ENCODE measurements at regions not wholly inside any gene's neighbourhood (a gene's known extent, or its start where the extent isn't known, plus 50 kb on each side); places are given as distances from the start of the nearest gene placed in this dataset.

DNA sequence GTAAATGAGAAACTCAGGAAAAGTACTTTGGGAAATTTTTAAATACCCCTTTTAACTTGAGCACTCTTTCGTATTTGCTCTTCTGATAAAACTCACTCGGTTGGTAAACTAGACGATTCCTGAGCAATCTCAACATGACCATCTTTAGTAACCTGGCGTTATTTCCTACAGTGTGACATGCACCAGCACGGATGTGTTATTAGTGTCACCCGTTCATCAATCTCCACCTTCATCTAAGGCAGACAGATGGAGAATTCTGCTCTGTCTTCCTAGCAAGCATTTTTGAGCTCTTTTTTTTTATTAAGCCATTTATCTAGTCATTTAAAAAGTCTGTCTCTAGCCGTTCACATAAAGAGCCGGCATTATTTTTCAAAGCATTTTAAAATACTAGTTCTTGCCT lies 155.2 kb downstream of the DISP1 start:
- Histone ChIP-seq H3K9me3 (ENCODE audit: insufficient read depth, low read depth, low read length) (no peaks in the 10 kb centered on the region), H3K9ac (ENCODE audit: low read depth, low read length, poor library complexity, severe bottlenecking) (no peak overlapping the region), H3K36me3 (ENCODE audit: insufficient read depth, low read length) (no peaks in the 10 kb centered on the region), H3F3A (ENCODE audit: low read depth) (no peaks in the 10 kb centered on the region), H3K27me3 (ENCODE audit: insufficient read depth, low read length, poor library complexity, severe bottlenecking) (no peaks in the 10 kb centered on the region), H2AFZ (ENCODE audit: low read length) (no peak overlapping the region), H3K4me3 (ENCODE audit: low read length, poor library complexity, severe bottlenecking) (no peak overlapping the region), H4K20me1 (ENCODE audit: insufficient read depth, low read length, poor library complexity, severe bottlenecking) (no peaks in the 10 kb centered on the region), H3K4me2 (ENCODE audit: low read depth, low read length, poor library complexity, severe bottlenecking) (no peak overlapping the region), H3K4me1 (ENCODE audit: insufficient read depth, low read length, poor library complexity, severe bottlenecking) (peaks cover 18% of the 10 kb centered on the region), H3K9me2 (replicated peaks; ENCODE audit: low read depth, low read length) (no peaks in the 10 kb centered on the region), H3K79me2 (ENCODE audit: insufficient read depth, low read length) (no peaks in the 10 kb centered on the region)
- no peak for TF ChIP-seq EZH2phosphoT487 (IDR thresholded peaks at IDR 0.05; ENCODE audit: borderline replicate concordance)
- TF ChIP-seq, protein P1, sequence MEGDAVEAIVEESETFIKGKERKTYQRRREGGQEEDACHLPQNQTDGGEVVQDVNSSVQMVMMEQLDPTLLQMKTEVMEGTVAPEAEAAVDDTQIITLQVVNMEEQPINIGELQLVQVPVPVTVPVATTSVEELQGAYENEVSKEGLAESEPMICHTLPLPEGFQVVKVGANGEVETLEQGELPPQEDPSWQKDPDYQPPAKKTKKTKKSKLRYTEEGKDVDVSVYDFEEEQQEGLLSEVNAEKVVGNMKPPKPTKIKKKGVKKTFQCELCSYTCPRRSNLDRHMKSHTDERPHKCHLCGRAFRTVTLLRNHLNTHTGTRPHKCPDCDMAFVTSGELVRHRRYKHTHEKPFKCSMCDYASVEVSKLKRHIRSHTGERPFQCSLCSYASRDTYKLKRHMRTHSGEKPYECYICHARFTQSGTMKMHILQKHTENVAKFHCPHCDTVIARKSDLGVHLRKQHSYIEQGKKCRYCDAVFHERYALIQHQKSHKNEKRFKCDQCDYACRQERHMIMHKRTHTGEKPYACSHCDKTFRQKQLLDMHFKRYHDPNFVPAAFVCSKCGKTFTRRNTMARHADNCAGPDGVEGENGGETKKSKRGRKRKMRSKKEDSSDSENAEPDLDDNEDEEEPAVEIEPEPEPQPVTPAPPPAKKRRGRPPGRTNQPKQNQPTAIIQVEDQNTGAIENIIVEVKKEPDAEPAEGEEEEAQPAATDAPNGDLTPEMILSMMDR (conservative IDR thresholded peaks at IDR 0.05; ENCODE audit: low read length), result no peak

DNA sequence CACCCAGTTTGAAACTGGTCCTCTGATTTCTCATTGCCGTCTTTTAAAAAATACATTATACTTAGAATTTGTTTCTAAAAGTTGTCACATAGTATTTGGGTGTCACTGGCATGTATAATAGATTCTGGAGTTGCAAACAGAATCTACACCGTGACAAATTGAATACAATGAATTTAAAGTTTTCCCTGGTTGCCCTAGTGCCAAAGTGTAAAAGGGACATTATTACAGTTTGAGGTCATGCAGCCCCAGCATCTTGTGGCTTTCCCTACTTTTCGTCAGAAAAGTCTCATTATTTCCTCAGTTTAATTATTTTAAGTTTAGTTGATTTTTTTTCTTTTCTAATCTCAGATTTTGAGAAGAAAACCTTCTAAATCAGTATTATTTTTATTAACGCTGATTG lies 155.9 kb downstream of the DISP1 start:
- Histone ChIP-seq H4K20me1 (ENCODE audit: insufficient read depth, low read length, poor library complexity, severe bottlenecking) (no peaks in the 10 kb centered on the region), H3K9me3 (ENCODE audit: insufficient read depth, low read depth, low read length) (no peaks in the 10 kb centered on the region), H3K4me1 (ENCODE audit: insufficient read depth, low read length, poor library complexity, severe bottlenecking) (peaks cover 14% of the 10 kb centered on the region), H3K36me3 (ENCODE audit: insufficient read depth, low read length) (no peaks in the 10 kb centered on the region), H3K4me3 (ENCODE audit: low read length, poor library complexity, severe bottlenecking) (no peak overlapping the region), H3K27me3 (ENCODE audit: insufficient read depth, low read length, poor library complexity, severe bottlenecking) (no peaks in the 10 kb centered on the region), H3F3A (ENCODE audit: low read depth) (no peaks in the 10 kb centered on the region), H3K9me2 (replicated peaks; ENCODE audit: low read depth, low read length) (no peaks in the 10 kb centered on the region), H3K9ac (ENCODE audit: low read depth, low read length, poor library complexity, severe bottlenecking) (no peak overlapping the region), H3K79me2 (ENCODE audit: insufficient read depth, low read length) (no peaks in the 10 kb centered on the region), H2AFZ (ENCODE audit: low read length) (no peak overlapping the region), H3K4me2 (ENCODE audit: low read depth, low read length, poor library complexity, severe bottlenecking) (no peak overlapping the region)
- TF ChIP-seq, protein P1 (conservative IDR thresholded peaks at IDR 0.05; ENCODE audit: low read length), result no peak
- no peak for TF ChIP-seq EZH2phosphoT487 (IDR thresholded peaks at IDR 0.05; ENCODE audit: borderline replicate concordance)

DNA sequence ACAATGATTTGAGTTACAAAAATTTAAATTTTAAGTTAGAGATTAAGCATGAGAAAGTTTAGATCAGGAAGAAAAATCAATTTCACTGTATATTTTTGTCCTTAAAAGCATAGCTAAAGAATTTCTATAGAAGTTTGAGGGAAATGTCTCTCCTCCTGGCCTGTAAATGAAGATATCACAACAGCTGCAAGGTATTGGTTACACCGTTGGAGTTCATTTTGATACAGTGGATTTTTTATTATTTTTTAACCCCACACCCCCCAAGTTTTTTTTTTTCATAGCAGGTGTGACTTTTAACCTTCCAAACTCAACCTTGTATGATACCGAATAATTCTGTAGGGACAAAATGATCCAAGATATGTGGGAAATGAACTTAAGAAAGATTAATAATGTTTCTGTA lies 156.3 kb downstream of the DISP1 start:
- H3K4me2 ChIP-seq (ENCODE audit: low read depth, low read length, poor library complexity, severe bottlenecking), result no peak overlapping the region
- no peak overlapping the region for H3K4me3 ChIP-seq (ENCODE audit: low read length, poor library complexity, severe bottlenecking)
- H3K79me2 ChIP-seq (ENCODE audit: insufficient read depth, low read length), result no peaks in the 10 kb centered on the region
- H3K27me3 ChIP-seq (ENCODE audit: insufficient read depth, low read length, poor library complexity, severe bottlenecking), result no peaks in the 10 kb centered on the region
- no peaks in the 10 kb centered on the region for H4K20me1 ChIP-seq (ENCODE audit: insufficient read depth, low read length, poor library complexity, severe bottlenecking)
- no peaks in the 10 kb centered on the region for H3F3A ChIP-seq (ENCODE audit: low read depth)
- H2AFZ ChIP-seq (ENCODE audit: low read length), result no peak overlapping the region
- no peaks in the 10 kb centered on the region for H3K9me3 ChIP-seq (ENCODE audit: insufficient read depth, low read depth, low read length)
- no peaks in the 10 kb centered on the region for H3K9me2 ChIP-seq (replicated peaks; ENCODE audit: low read depth, low read length)
- TF ChIP-seq, protein P1 (conservative IDR thresholded peaks at IDR 0.05; ENCODE audit: low read length), result no peak
- TF ChIP-seq EZH2phosphoT487 (IDR thresholded peaks at IDR 0.05; ENCODE audit: borderline replicate concordance), result no peak
- H3K9ac ChIP-seq (ENCODE audit: low read depth, low read length, poor library complexity, severe bottlenecking), result no peak overlapping the region
- H3K36me3 ChIP-seq (ENCODE audit: insufficient read depth, low read length), result no peaks in the 10 kb centered on the region
- H3K4me1 ChIP-seq (ENCODE audit: insufficient read depth, low read length, poor library complexity, severe bottlenecking), result peaks cover 14% of the 10 kb centered on the region

Measured in Loucy (cell line).